HK-2 (cell line): ENCODE measurements at regions not wholly inside any gene's neighbourhood (a gene's known extent, or its start where the extent isn't known, plus 50 kb on each side); places are given as distances from the start of the nearest gene placed in this dataset.
"Not testable (repeated sequence)": the region's sequence is repeated elsewhere in the genome, so short reads cannot be mapped to it uniquely, and the experiment has no call there.

Experiments
- DNase-seq: peaks from one replicate; pipeline ENCODE4 v3.0.0-alpha.2; 2018; ENCODE audit not compliant: unreplicated experiment

DNA sequence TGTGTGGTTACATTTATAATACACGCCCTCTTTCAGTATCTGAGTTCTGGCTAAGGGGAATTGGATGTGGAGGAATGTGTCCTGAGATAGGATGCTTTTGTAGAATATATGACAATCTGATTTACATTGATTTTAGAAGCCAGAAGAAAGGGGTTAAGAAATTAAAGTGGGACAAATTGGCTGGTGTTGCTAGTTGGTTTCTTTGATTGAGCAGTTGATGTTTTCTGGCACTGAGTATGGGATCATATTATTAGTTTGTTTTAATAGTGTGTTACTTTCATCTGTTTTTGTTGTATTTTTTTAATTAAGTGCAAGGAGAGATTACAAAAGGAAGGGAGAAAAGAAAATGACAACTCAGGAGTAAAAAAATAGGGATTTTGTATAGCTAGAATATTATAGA, 1634.7 kb upstream of the B3GALT2 start:
- DNase-seq, result no peak

- DNase-seq, result no peak
These were observed 1632.3 kb upstream of the B3GALT2 start for GRCh38 chr1:194818674-194819073.

GRCh38 chr1:194816859-194817258, 1630.4 kb upstream of the B3GALT2 start:
- no peak for DNase-seq

DNA sequence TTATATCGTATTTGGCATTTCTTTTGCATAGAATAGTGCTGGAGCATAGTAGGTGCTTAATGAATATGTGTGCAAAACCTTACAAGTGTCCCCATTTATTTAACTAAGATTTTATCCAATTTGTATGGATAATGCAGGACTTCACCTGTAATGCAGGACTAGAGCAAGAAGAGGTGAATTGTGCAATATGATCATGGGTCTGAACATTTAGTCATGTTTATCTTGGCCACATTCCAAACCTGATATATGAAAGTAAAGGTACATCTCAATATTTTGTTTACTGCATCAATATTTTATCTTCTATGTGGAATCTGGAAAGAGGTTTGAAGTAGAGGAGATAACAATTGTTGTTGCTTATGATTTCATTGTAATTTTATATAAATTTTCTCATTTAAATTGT, 1626.7 kb upstream of the B3GALT2 start:
- DNase-seq, result no peak

DNA sequence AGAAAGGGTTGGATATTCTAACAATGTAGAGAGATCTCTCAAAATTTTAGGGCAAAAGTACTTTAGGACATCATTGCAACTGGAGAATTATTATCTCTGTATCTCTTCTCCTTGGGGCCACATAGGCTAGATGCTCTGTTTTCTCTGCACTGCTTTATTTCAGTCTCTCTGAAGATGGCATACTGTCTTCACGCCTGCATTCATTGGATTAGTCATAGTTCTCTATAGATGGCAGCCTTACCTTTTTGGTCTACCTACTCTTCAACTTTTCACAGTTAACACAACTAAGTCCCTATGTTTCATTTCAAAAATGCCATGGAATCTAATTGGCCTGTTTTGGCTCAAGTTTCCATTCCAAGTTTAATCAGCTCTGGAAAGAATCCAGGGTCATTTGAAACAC, 1623.3 kb upstream of the B3GALT2 start:
- no peak for DNase-seq

- no peak for DNase-seq
These were observed 1622.8 kb upstream of the B3GALT2 start for GRCh38 chr1:194809215-194809614.

DNA sequence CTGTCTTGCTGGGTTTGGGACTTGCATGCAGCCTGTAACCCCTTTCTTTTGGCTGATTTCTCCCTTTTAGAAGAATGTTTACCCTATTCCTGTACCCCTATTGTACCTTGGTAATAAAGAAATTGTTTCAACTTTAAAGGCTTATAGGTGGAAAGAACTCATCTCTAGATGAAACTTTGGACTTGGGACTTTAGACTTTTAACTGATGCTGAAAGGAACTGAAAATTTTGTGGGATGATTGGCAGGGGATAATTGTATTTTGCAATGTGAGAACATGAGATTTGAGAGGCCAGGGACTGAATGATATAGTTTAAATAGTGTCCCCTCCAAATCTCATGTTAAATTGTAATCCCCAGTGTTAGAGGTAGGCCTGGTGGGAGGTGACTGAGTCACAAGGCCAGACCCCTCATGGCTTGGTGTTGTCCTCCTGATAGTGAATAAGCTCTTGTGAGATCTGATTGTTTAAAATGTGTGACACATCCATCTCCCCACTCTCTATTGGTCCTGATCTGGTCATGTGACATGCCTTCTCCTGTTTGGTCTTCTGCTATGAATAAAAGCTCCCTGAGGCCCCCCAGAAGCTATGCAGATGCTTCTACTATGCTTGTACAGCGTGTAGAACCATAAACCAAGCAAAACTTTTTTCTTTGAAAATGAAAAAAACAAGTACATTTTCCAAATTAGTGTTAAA, 1621.3 kb upstream of the B3GALT2 start:
- DNase-seq, result no peak

GRCh38 chr1:194802572-194802971, 1616.2 kb upstream of the B3GALT2 start:
- DNase-seq, result no peak

GRCh38 chr1:194795917-194796593, 1609.6 kb upstream of the B3GALT2 start:
- DNase-seq, result no peak

DNA sequence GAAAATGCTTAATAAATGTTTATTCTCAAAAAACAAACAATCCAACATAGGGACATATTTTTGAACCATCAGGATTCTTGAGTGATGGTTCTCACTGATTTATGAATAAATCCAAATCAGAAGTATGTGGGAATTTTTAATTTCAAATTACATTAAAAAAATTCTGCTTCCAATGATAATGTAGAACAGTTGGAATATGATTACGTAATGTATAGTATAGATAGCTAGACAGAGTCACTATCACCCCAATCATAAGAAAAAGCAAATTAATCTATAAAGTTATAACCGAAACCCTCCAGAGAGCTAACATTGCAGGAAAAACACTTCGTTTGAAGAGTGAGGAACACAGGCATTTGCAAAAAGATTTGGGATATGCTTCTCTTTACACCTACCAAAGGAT, 1600.6 kb upstream of the B3GALT2 start:
- DNase-seq, result no peak

- no peak for DNase-seq
These were observed 1599.6 kb upstream of the B3GALT2 start for GRCh38 chr1:194786027-194786426.

DNA sequence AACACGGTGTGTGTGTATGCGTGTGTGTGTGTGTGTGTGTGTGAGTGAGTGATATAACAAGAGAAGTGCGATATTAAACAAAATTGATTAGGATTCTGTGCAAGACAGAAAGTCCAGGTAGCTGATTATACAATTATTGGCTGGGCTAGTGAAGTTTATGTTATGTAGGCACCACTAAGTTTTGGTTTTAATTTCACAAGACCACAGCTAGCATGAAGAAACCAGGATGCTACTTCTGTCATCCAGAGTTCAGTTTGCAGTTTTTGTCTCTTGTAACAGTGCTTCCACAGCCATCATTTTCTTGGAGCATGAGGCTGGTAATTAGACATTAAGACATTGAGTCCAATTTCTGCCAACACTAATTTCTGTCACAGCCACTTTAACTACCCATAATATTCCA, 1590.2 kb upstream of the B3GALT2 start:
- no peak for DNase-seq

DNA sequence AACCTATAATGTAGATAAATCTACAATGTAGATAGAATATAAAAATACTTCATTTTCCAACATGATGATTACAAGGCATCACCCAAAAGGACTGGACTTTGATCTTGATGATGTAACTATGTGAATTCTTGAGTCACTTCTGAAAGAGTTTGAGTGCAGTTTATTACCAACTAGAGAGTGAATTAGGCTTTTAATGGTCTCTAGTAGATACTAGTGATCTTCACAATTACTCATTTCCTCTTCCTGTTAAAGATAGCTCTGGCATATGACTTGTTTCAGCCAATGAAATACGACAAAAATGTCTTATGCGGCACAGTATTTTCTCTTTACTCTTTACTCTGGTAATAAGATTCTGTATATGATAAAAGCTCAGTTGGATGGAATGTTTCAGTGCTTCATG, 1588.1 kb upstream of the B3GALT2 start:
- DNase-seq, result no peak

- no peak for DNase-seq
These were observed 1569.0 kb upstream of the B3GALT2 start for GRCh38 chr1:194755241-194755994.

DNA sequence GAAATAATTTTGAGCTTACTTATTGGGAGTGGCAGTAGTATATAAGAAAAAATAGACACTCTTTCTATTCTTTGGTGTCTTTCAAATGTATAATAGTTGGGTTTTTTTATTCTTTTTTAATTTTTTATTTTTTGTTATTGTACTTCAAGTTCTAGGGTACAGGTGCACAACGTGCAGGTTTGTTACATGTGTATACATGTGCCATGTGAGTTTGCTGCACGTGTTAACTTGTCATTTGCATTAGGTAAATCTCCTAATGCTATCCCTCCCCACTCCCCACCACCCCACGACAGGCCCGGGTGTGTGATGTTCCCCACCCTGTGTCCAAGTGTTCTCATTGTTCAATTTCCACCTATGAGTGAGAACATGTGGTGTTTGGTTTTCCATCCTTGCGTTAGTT, 1552.4 kb upstream of the B3GALT2 start:
- not testable (repeated sequence) for DNase-seq

DNA sequence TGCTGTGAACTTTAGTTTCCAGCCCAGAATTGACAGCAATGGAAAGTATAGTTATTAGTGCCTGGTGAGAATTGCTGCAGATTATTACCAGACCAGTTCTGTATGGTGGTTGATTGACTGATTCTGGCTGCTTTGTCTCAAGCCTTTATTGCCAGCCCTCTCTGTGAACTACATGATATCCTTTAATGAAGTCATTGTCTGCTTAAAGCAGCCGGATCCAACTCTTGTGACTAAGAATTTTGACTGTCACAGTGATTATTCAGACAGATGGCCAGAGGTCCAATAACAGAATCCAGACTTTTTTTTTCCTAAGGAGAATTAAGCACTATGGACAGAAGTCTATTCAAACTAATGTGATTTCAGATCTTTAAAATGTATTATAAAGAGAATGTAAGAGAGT, 1548.6 kb upstream of the B3GALT2 start:
- DNase-seq, result no peak

DNA sequence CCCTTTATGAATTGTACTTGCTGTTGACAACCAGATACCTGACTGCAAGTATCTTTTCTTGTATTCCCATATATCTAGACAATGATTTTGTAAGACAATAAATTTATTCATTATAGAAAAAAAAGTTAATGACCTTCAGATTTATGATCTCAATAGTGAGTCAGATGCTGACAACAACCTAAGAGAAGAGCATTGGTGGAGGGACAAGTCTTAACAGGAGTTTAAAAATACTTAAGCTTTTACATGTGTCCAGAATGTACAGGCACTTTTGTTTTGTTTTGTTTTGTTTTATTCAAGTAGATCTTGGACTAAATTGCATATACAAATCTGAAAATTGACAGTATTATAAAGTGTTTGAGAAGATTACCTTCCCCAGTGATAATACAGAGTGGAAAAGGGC, 1544.6 kb upstream of the B3GALT2 start:
- no peak for DNase-seq

DNA sequence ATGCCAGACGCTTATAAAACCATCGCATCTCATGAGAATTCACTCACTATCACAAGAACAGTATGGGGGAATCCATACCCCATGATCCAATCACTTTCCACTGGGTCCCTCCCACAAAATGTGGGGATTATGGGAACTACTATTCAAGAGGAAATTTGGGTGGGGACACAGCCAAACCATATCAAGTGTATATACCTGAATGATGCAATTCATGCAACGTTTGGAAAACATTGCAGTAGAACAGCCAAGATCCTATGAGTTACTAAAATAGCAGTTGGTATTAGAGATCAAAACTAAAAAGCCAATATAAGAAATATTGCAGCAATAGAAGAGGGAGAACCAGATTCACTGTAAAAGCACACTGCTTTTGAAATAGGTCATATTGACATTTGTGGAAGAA, 1543.9 kb upstream of the B3GALT2 start:
- DNase-seq, result no peak

- no peak for DNase-seq
These were observed 1536.7 kb upstream of the B3GALT2 start for GRCh38 chr1:194723067-194723466.

DNA sequence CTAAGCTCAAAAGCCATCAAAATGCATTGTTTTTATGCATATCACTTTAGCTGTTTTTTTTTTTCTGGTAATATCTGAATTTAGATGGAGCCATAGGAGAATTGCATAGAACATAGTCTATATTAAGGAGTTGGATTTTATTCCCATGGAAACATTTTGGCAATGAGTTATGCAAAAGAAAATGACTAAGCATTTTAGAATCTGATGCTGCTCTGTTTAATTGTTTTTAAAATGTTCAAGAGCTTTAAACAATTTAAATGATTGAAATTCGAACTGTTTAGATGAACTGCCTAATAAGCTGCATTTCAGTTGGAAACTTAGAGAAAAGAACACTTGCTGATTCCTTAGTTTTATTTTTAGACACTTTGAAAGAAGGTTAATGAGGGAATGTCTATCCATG, 1531.5 kb upstream of the B3GALT2 start:
- no peak for DNase-seq

GRCh38 chr1:194717334-194717733, 1530.9 kb upstream of the B3GALT2 start:
- DNase-seq, result no peak

- DNase-seq, result no peak
These were observed 1524.3 kb upstream of the B3GALT2 start for GRCh38 chr1:194710671-194711070.

DNA sequence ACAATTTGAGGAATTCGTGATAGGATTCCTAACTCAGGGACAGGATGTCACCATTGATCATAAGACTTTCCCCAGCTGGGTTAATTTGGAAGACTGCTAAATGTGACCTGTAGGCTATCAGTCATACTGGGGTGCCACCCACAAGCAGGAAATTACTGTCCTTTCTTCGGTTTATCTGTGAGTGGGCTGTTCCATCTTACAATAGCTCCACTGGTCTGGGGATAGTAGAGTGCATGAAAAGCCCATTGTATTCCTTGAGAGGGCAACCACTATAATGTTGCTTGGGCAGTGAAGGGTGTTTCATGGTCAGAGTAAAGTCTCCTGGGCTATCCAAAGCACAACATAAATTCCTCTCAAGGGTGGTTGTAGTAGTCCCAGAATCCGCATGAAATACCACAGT, 1523.0 kb upstream of the B3GALT2 start:
- no peak for DNase-seq
